ENCODE measurements at regions not wholly inside any gene's neighbourhood (a gene's known extent, or its start where the extent isn't known, plus 50 kb on each side); places are given as distances from the start of the nearest gene placed in this dataset.

GRCh38 chr9:80369641-80370040, 797.9 kb downstream of the TLE4 start:
- Histone ChIP-seq H3K27me3 (ENCODE audit: control insufficient read depth in 2 of 2, insufficient read depth in 2 of 2, low read length in 2 of 2) (no peaks in the 10 kb centered on the region), H2AFZ (ENCODE audit: low read depth, low read length) (no peak overlapping the region), H3K9ac (ENCODE audit: insufficient read depth in 1 of 2, low read depth in 2 of 2, low read length in 2 of 2) (no peak overlapping the region), H3K4me3 (no peak overlapping the region), H3K79me2 (ENCODE audit: control insufficient read depth, insufficient read depth, low read length) (no peaks in the 10 kb centered on the region), H3K27ac (ENCODE audit: extremely low read depth, low read depth, low read length) (no peak overlapping the region), H4K20me1 (replicated peaks; ENCODE audit: control insufficient read depth, insufficient read depth, low read length) (no peaks in the 10 kb centered on the region), H3K9me3 (replicated peaks; ENCODE audit: control insufficient read depth, insufficient read depth, low read depth, low read length) (no peaks in the 10 kb centered on the region), H3K36me3 (ENCODE audit: control insufficient read depth, insufficient read depth, low read length) (no peaks in the 10 kb centered on the region), H3K4me1 (replicated peaks in 1 of 2; ENCODE audit: control insufficient read depth in 2 of 2, insufficient read depth in 2 of 2, low read length in 2 of 2) (no peaks in the 10 kb centered on the region), H3K4me2 (ENCODE audit: insufficient read depth, low read length) (no peak overlapping the region), H3K9me1 (ENCODE audit: control insufficient read depth, insufficient read depth, low read length) (no peaks in the 10 kb centered on the region)
- no peak for FAIRE-seq
- intact Hi-C loops (cut with micrococcal nuclease), result no loop called here
- ChIA-PET CTCF (ENCODE audit: low intra/inter-chr PET ratio) (no interaction called here), POLR2A (no interaction called here)
- ATAC-seq, result no peak
- DNase-seq (ENCODE audit: extremely low read depth in 1 of 4, low spot score in 3 of 4), result no peak
- in situ Hi-C loops (cut with MboI), result no loop called here
- WGBS (ENCODE audit: insufficient coverage, low coverage, missing lambda C conversion rate), result no CpG with 5 or more reads among the region's 2 CpGs
- BruUV-seq (replicated peaks), result no TSS peak
- no peak for TF ChIP-seq MNT (conservative IDR thresholded peaks at IDR 0.05)
- TF ChIP-seq FOXA1 (IDR thresholded peaks at IDR 0.05; ENCODE audit: borderline replicate concordance), result no peak
- no peak for TF ChIP-seq PHB2 (IDR thresholded peaks at IDR 0.05; ENCODE audit: low read depth)
- TF ChIP-seq RBM15 (IDR thresholded peaks at IDR 0.05; ENCODE audit: insufficient read depth, low read length), result no peak
- no peak for TF ChIP-seq SUPT5H (IDR thresholded peaks at IDR 0.05)
- no peak for TF ChIP-seq NCOA4 (IDR thresholded peaks at IDR 0.05; ENCODE audit: partially characterized antibody)
- TF ChIP-seq U2AF2 (optimal IDR thresholded peaks at IDR 0.05; ENCODE audit: low read depth, low read length), result no peak
- TF ChIP-seq ZBTB26 (CRISPR knock-in tag; IDR thresholded peaks at IDR 0.05), result no peak
- no peak for TF ChIP-seq ZHX1 (conservative IDR thresholded peaks at IDR 0.05; ENCODE audit: low read length)
- TF ChIP-seq TCFL5 (CRISPR knock-in tag; conservative IDR thresholded peaks at IDR 0.05), result no peak
- no peak for TF ChIP-seq SLC30A9 (CRISPR knock-in tag; IDR thresholded peaks at IDR 0.05)
- TF ChIP-seq GTF2E2 (tag; IDR thresholded peaks at IDR 0.05), result no peak
- no peak for TF ChIP-seq ZNF766 (CRISPR knock-in tag; conservative IDR thresholded peaks at IDR 0.05)
- no peak for TF ChIP-seq IRF1 (CRISPR knock-in tag; IDR thresholded peaks at IDR 0.05; ENCODE audit: borderline replicate concordance)
- TF ChIP-seq BRD4 (IDR thresholded peaks at IDR 0.05), result no peak
- TF ChIP-seq PML (IDR thresholded peaks at IDR 0.05; ENCODE audit: low read length), result no peak
- no peak for TF ChIP-seq HDAC3 (IDR thresholded peaks at IDR 0.05; ENCODE audit: borderline replicate concordance, partially characterized antibody)
